ENCODE measurements at regions not wholly inside any gene's neighbourhood (a gene's known extent, or its start where the extent isn't known, plus 50 kb on each side); places are given as distances from the start of the nearest gene placed in this dataset.

- H3K4me1 ChIP-seq: peaks cover 48% of the 10 kb centered on the region
- intact Hi-C loops (cut with micrococcal nuclease): loop anchor here (10.0 kb wide), 1 partner anchor 785 kb away; no protein-coding TSS in a partner anchor
- no peaks in the 10 kb centered on the region for H3K27me3 ChIP-seq (ENCODE audit: low read depth)
- H3K9me3 ChIP-seq (replicated peaks): no peaks in the 10 kb centered on the region
- TF ChIP-seq CTCF (IDR thresholded peaks at IDR 0.05; ENCODE audit: borderline replicate concordance): no peak
- no peak for DNase-seq
- H3K27ac ChIP-seq (replicated peaks): peak overlapping the region; percentile 67
- H3K36me3 ChIP-seq: no peaks in the 10 kb centered on the region
- no peak overlapping the region for H3K4me3 ChIP-seq
Observed at GRCh38 chr11:15829312-15829711, 527.0 kb downstream of the SOX6 start.

- Histone ChIP-seq H3K36me3 (no peaks in the 10 kb centered on the region), H3K27me3 (ENCODE audit: low read depth) (no peaks in the 10 kb centered on the region), H3K4me1 (peaks cover 48% of the 10 kb centered on the region), H3K4me3 (no peak overlapping the region), H3K27ac (replicated peaks) (no peak overlapping the region), H3K9me3 (replicated peaks) (no peaks in the 10 kb centered on the region)
- DNase-seq: no peak
- no peak for TF ChIP-seq CTCF (IDR thresholded peaks at IDR 0.05; ENCODE audit: borderline replicate concordance)
- intact Hi-C loops (cut with micrococcal nuclease): no loop called here
Observed at GRCh38 chr11:15830741-15831428, 525.5 kb downstream of the SOX6 start.

GRCh38 chr11:15835788-15836411 is 520.4 kb downstream of the SOX6 start:
- no peak for DNase-seq
- Histone ChIP-seq H3K4me3 (no peak overlapping the region), H3K9me3 (replicated peaks) (no peaks in the 10 kb centered on the region), H3K36me3 (no peaks in the 10 kb centered on the region), H3K27ac (replicated peaks) (no peak overlapping the region), H3K4me1 (peaks cover 5% of the 10 kb centered on the region), H3K27me3 (ENCODE audit: low read depth) (no peaks in the 10 kb centered on the region)
- intact Hi-C loops (cut with micrococcal nuclease): no loop called here
- TF ChIP-seq CTCF (IDR thresholded peaks at IDR 0.05; ENCODE audit: borderline replicate concordance): no peak

- no peak for TF ChIP-seq CTCF (IDR thresholded peaks at IDR 0.05; ENCODE audit: borderline replicate concordance)
- no peak overlapping the region for H3K27ac ChIP-seq (replicated peaks)
- no peak for DNase-seq
Observed at GRCh38 chr11:15836795-15837194, 519.6 kb downstream of the SOX6 start.

GRCh38 chr11:15837901-15838489 is 518.4 kb downstream of the SOX6 start:
- H3K9me3 ChIP-seq (replicated peaks): no peaks in the 10 kb centered on the region
- DNase-seq: no peak
- no peak overlapping the region for H3K27ac ChIP-seq (replicated peaks)
- peaks cover 20% of the 10 kb centered on the region for H3K4me1 ChIP-seq
- no peaks in the 10 kb centered on the region for H3K36me3 ChIP-seq
- TF ChIP-seq CTCF (IDR thresholded peaks at IDR 0.05; ENCODE audit: borderline replicate concordance): no peak
- no peaks in the 10 kb centered on the region for H3K27me3 ChIP-seq (ENCODE audit: low read depth)
- H3K4me3 ChIP-seq: no peak overlapping the region
- intact Hi-C loops (cut with micrococcal nuclease): no loop called here

More at GRCh38 chr11:15836795-15837194, 519.6 kb downstream of the SOX6 start:
- peaks cover 8% of the 10 kb centered on the region for H3K4me1 ChIP-seq
- no peaks in the 10 kb centered on the region for H3K9me3 ChIP-seq (replicated peaks)
- H3K4me3 ChIP-seq: no peak overlapping the region
- no peaks in the 10 kb centered on the region for H3K27me3 ChIP-seq (ENCODE audit: low read depth)
- no peaks in the 10 kb centered on the region for H3K36me3 ChIP-seq
- intact Hi-C loops (cut with micrococcal nuclease): no loop called here
